ENCODE measurements at regions not wholly inside any gene's neighbourhood (a gene's known extent, or its start where the extent isn't known, plus 50 kb on each side); places are given as distances from the start of the nearest gene placed in this dataset.

DNA sequence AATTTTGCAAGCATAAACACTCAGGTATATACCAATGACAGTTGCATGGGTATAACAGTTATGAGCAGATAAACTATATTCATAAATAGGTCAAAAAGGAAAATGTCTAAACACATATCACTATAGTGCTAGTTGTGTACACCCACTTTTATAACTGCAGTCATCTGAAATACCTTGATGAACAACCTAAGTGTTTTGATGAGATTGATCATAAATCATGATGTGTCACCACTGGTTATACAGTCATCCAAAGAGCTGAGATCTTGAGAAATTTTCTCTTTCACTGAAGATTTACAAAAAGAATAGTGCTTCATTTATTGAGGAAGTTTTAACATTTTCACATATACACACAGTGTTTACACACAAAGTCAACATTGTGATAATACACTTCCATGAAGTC is 78.6 kb upstream of the SLC25A13 start:
- TF ChIP-seq, protein P1, sequence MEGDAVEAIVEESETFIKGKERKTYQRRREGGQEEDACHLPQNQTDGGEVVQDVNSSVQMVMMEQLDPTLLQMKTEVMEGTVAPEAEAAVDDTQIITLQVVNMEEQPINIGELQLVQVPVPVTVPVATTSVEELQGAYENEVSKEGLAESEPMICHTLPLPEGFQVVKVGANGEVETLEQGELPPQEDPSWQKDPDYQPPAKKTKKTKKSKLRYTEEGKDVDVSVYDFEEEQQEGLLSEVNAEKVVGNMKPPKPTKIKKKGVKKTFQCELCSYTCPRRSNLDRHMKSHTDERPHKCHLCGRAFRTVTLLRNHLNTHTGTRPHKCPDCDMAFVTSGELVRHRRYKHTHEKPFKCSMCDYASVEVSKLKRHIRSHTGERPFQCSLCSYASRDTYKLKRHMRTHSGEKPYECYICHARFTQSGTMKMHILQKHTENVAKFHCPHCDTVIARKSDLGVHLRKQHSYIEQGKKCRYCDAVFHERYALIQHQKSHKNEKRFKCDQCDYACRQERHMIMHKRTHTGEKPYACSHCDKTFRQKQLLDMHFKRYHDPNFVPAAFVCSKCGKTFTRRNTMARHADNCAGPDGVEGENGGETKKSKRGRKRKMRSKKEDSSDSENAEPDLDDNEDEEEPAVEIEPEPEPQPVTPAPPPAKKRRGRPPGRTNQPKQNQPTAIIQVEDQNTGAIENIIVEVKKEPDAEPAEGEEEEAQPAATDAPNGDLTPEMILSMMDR (conservative IDR thresholded peaks at IDR 0.05 in 1 of 2, IDR thresholded peaks at IDR 0.05 in 1 of 2; ENCODE audit: extremely low read depth in 1 of 2, insufficient read depth in 1 of 2, low read depth in 1 of 2, low read length in 2 of 2), result no peak
- no peak for TF ChIP-seq EZH2 (IDR thresholded peaks at IDR 0.05; ENCODE audit: borderline replicate concordance, low read length)
